Osteocyte (in vitro differentiated cells): ENCODE measurements at regions not wholly inside any gene's neighbourhood (a gene's known extent, or its start where the extent isn't known, plus 50 kb on each side); places are given as distances from the start of the nearest gene placed in this dataset.
"Not testable (repeated sequence)": the region's sequence is repeated elsewhere in the genome, so short reads cannot be mapped to it uniquely, and the experiment has no call there.

ENCODE experiments used
- DNase-seq: peaks from one replicate; pipeline ENCODE4 v3.0.0; 2021; ENCODE audit warnings: mixed read lengths; ENCODE audit not compliant: unreplicated experiment; ENCODE audit errors: extremely low spot score
- H3K27ac Mint-ChIP-seq: one replicate; pipeline ENCODE4 v1.8.0; 2021; ENCODE audit warnings: mild to moderate bottlenecking, mixed read lengths; ENCODE audit not compliant: unreplicated experiment
- H3K27me3 Mint-ChIP-seq: one replicate; pipeline ENCODE4 v1.8.0; 2021; ENCODE audit warnings: mixed read lengths; ENCODE audit not compliant: unreplicated experiment
- H3K36me3 Mint-ChIP-seq: one replicate; pipeline ENCODE4 v1.8.0; 2021; ENCODE audit warnings: mixed read lengths; ENCODE audit not compliant: unreplicated experiment
- H3K4me1 Mint-ChIP-seq: one replicate; pipeline ENCODE4 v1.8.0; 2021; ENCODE audit warnings: mixed read lengths; ENCODE audit not compliant: unreplicated experiment
- H3K4me3 Mint-ChIP-seq: one replicate; pipeline ENCODE4 v1.8.0; 2021; ENCODE audit warnings: mild to moderate bottlenecking, moderate library complexity, mixed read lengths; ENCODE audit not compliant: unreplicated experiment
- H3K9me3 Mint-ChIP-seq: one replicate; pipeline ENCODE4 v1.8.0; 2021; ENCODE audit warnings: mixed read lengths; ENCODE audit not compliant: unreplicated experiment
- CTCF ChIP-seq: fragments of 200-600 bp; sonication (generic); IDR thresholded peaks from 2 replicates; pipeline ENCODE4 v1.5.0; 2021; ENCODE audit warnings: antibody characterized with exemption, mild to moderate bottlenecking, moderate library complexity

- Mint-ChIP-seq H3K4me1 (no peaks in the 10 kb centered on the region), H3K4me3 (no peak overlapping the region), H3K9me3 (peaks cover 27% of the 10 kb centered on the region), H3K36me3 (no peaks in the 10 kb centered on the region), H3K27ac (no peak overlapping the region), H3K27me3 (no peaks in the 10 kb centered on the region)
- no peak for DNase-seq
- no peak for TF ChIP-seq CTCF
These were observed 64.1 kb upstream of the RNF32 start for GRCh38 chr7:156576216-156577058.

- H3K27me3 Mint-ChIP-seq, result no peaks in the 10 kb centered on the region
- peaks cover 4% of the 10 kb centered on the region for H3K9me3 Mint-ChIP-seq
- no peak overlapping the region for H3K27ac Mint-ChIP-seq
- no peak for TF ChIP-seq CTCF
- H3K4me3 Mint-ChIP-seq, result no peak overlapping the region
- no peaks in the 10 kb centered on the region for H3K4me1 Mint-ChIP-seq
- no peaks in the 10 kb centered on the region for H3K36me3 Mint-ChIP-seq
- DNase-seq, result no peak
These were observed 72.3 kb upstream of the RNF32 start for GRCh38 chr7:156568258-156568657.

- Mint-ChIP-seq H3K9me3 (peaks cover 4% of the 10 kb centered on the region), H3K4me3 (no peak overlapping the region), H3K4me1 (no peaks in the 10 kb centered on the region), H3K27ac (no peak overlapping the region), H3K27me3 (no peaks in the 10 kb centered on the region), H3K36me3 (no peaks in the 10 kb centered on the region)
- no peak for TF ChIP-seq CTCF
- no peak for DNase-seq
These were observed 73.6 kb upstream of the RNF32 start for GRCh38 chr7:156566812-156567549.

- DNase-seq, H3K9me3 Mint-ChIP-seq, H3K27ac Mint-ChIP-seq, H3K4me1 Mint-ChIP-seq, H3K36me3 Mint-ChIP-seq, H3K4me3 Mint-ChIP-seq, H3K27me3 Mint-ChIP-seq: not testable (repeated sequence)
These were observed 75.6 kb upstream of the RNF32 start for GRCh38 chr7:156565002-156565401.

GRCh38 chr7:156560696-156561095, 79.9 kb upstream of the RNF32 start:
- peaks cover 2% of the 10 kb centered on the region for H3K36me3 Mint-ChIP-seq
- H3K27me3 Mint-ChIP-seq, result no peaks in the 10 kb centered on the region
- TF ChIP-seq CTCF, result no peak
- DNase-seq, result no peak
- no peak overlapping the region for H3K27ac Mint-ChIP-seq
- H3K9me3 Mint-ChIP-seq, result peaks cover 4% of the 10 kb centered on the region
- H3K4me1 Mint-ChIP-seq, result no peaks in the 10 kb centered on the region
- no peak overlapping the region for H3K4me3 Mint-ChIP-seq
